Stimulated activated CD8-positive, alpha-beta memory T cell treated with anti-CD3 and anti-CD28 coated beads, Interleukin-4, amount 100 ng/mL, for 48 hours (primary cell): ENCODE measurements at regions not wholly inside any gene's neighbourhood (a gene's known extent, or its start where the extent isn't known, plus 50 kb on each side); places are given as distances from the start of the nearest gene placed in this dataset.

Experiments
- DNase-seq: peaks from one replicate; pipeline ENCODE4 v3.0.0-alpha.2; 2020

GRCh38 chr11:120012245-120012644 is 125.7 kb downstream of the TRIM29 start:
- no peak for DNase-seq

- no peak for DNase-seq
These were observed 126.1 kb downstream of the TRIM29 start for GRCh38 chr11:120011836-120012235.

GRCh38 chr11:120010775-120011174 is 127.1 kb downstream of the TRIM29 start:
- no peak for DNase-seq

GRCh38 chr11:120009938-120010337 is 128.0 kb downstream of the TRIM29 start:
- DNase-seq, result no peak

GRCh38 chr11:120007144-120007543 is 130.8 kb downstream of the TRIM29 start:
- DNase-seq, result no peak

GRCh38 chr11:120004723-120005122 is 133.2 kb downstream of the TRIM29 start:
- no peak for DNase-seq

GRCh38 chr11:120001178-120002090 is 136.5 kb downstream of the TRIM29 start:
- DNase-seq, result no peak

- DNase-seq, result no peak
These were observed 138.7 kb downstream of the TRIM29 start for GRCh38 chr11:119999220-119999619.

- no peak for DNase-seq
These were observed 141.4 kb downstream of the TRIM29 start for GRCh38 chr11:119996556-119996955.

- no peak for DNase-seq
These were observed 142.0 kb downstream of the TRIM29 start for GRCh38 chr11:119995730-119996491.

GRCh38 chr11:119993722-119994121 is 144.2 kb downstream of the TRIM29 start:
- no peak for DNase-seq

GRCh38 chr11:119992171-119993051 is 145.5 kb downstream of the TRIM29 start:
- DNase-seq, result no peak

GRCh38 chr11:119991669-119992068 is 146.2 kb downstream of the TRIM29 start:
- DNase-seq, result no peak

GRCh38 chr11:119991022-119991404 is 146.9 kb downstream of the TRIM29 start:
- DNase-seq, result no peak

GRCh38 chr11:119990309-119991021 is 147.4 kb downstream of the TRIM29 start:
- DNase-seq, result no peak

GRCh38 chr11:119989159-119989821 is 148.6 kb downstream of the TRIM29 start:
- DNase-seq, result no peak

- DNase-seq, result no peak
These were observed 152.4 kb downstream of the TRIM29 start for GRCh38 chr11:119985551-119985950.

- no peak for DNase-seq
These were observed 154.1 kb downstream of the TRIM29 start for GRCh38 chr11:119983816-119984215.

GRCh38 chr11:119983240-119983732 is 154.6 kb downstream of the TRIM29 start:
- no peak for DNase-seq

- no peak for DNase-seq
These were observed 155.2 kb downstream of the TRIM29 start for GRCh38 chr11:119982517-119983239.

GRCh38 chr11:119980431-119980830 is 157.5 kb downstream of the TRIM29 start:
- no peak for DNase-seq
